ENCODE measurements at regions not wholly inside any gene's neighbourhood (a gene's known extent, or its start where the extent isn't known, plus 50 kb on each side); places are given as distances from the start of the nearest gene placed in this dataset.
A peak's percentile ranks its signal among the peaks of the same experiment; 100 is the strongest.

GRCh38 chr11:129287920-129288319 lies 87.7 kb upstream of the BARX2 start:
- Histone ChIP-seq H3K9me3 (ENCODE audit: control insufficient read depth, insufficient read depth, low read depth, low read length) (no peaks in the 10 kb centered on the region), H3K36me3 (ENCODE audit: control insufficient read depth, insufficient read depth, low read length) (no peaks in the 10 kb centered on the region), H4K20me1 (ENCODE audit: control insufficient read depth, extremely low read depth, insufficient read depth, low read length) (no peaks in the 10 kb centered on the region), H3K4me3 (replicated peaks in 1 of 4; ENCODE audit: control extremely low read depth in 1 of 4, insufficient read depth in 1 of 4, low read depth in 3 of 4, low read length in 4 of 4) (no peak overlapping the region), H3K4me1 (ENCODE audit: control insufficient read depth, extremely low read depth, insufficient read depth, low read length) (no peaks in the 10 kb centered on the region), H3K4me2 (ENCODE audit: extremely low read depth, insufficient read depth, low read length) (no peak overlapping the region), H2AFZ (ENCODE audit: low read length) (no peak overlapping the region), H3K9ac (ENCODE audit: insufficient read depth, low read length) (no peak overlapping the region), H3K27me3 (ENCODE audit: control insufficient read depth, insufficient read depth, low read length) (peaks cover 5% of the 10 kb centered on the region), H3K27ac (ENCODE audit: insufficient read depth, low read length) (no peak overlapping the region), H3K79me2 (ENCODE audit: control insufficient read depth, insufficient read depth, low read length) (no peaks in the 10 kb centered on the region)
- TF ChIP-seq EZH2 (IDR thresholded peaks at IDR 0.05; ENCODE audit: low read length, missing control alignments) (no peak), CTCF (conservative IDR thresholded peaks at IDR 0.05 in 1 of 2, IDR thresholded peaks at IDR 0.05 in 1 of 2; ENCODE audit: low read depth in 1 of 2, low read length in 2 of 2) (no peak)
- no peak for DNase-seq (ENCODE audit: low read depth in 2 of 2)

- DNase-seq (ENCODE audit: low read depth in 2 of 2), result peak in 1 of 2 donors; percentile 38
- Histone ChIP-seq H3K36me3 (ENCODE audit: control insufficient read depth, insufficient read depth, low read length) (no peaks in the 10 kb centered on the region), H3K4me1 (ENCODE audit: control insufficient read depth, extremely low read depth, insufficient read depth, low read length) (no peaks in the 10 kb centered on the region), H3K9me3 (ENCODE audit: control insufficient read depth, insufficient read depth, low read depth, low read length) (no peaks in the 10 kb centered on the region), H4K20me1 (ENCODE audit: control insufficient read depth, extremely low read depth, insufficient read depth, low read length) (no peaks in the 10 kb centered on the region), H3K27me3 (ENCODE audit: control insufficient read depth, insufficient read depth, low read length) (peaks cover 5% of the 10 kb centered on the region), H3K27ac (ENCODE audit: insufficient read depth, low read length) (no peak overlapping the region), H2AFZ (ENCODE audit: low read length) (no peak overlapping the region), H3K79me2 (ENCODE audit: control insufficient read depth, insufficient read depth, low read length) (no peaks in the 10 kb centered on the region), H3K9ac (ENCODE audit: insufficient read depth, low read length) (no peak overlapping the region), H3K4me2 (ENCODE audit: extremely low read depth, insufficient read depth, low read length) (no peak overlapping the region), H3K4me3 (replicated peaks in 1 of 4; ENCODE audit: control extremely low read depth in 1 of 4, insufficient read depth in 1 of 4, low read depth in 3 of 4, low read length in 4 of 4) (no peak overlapping the region)
- TF ChIP-seq CTCF (conservative IDR thresholded peaks at IDR 0.05 in 1 of 2, IDR thresholded peaks at IDR 0.05 in 1 of 2; ENCODE audit: low read depth in 1 of 2, low read length in 2 of 2) (no peak), EZH2 (IDR thresholded peaks at IDR 0.05; ENCODE audit: low read length, missing control alignments) (no peak)
Observed at GRCh38 chr11:129286813-129287212, 88.8 kb upstream of the BARX2 start.

- Histone ChIP-seq H3K4me2 (ENCODE audit: extremely low read depth, insufficient read depth, low read length) (no peak overlapping the region), H3K79me2 (ENCODE audit: control insufficient read depth, insufficient read depth, low read length) (no peaks in the 10 kb centered on the region), H3K9ac (ENCODE audit: insufficient read depth, low read length) (no peak overlapping the region), H3K4me3 (replicated peaks in 1 of 4; ENCODE audit: control extremely low read depth in 1 of 4, insufficient read depth in 1 of 4, low read depth in 3 of 4, low read length in 4 of 4) (no peak overlapping the region), H4K20me1 (ENCODE audit: control insufficient read depth, extremely low read depth, insufficient read depth, low read length) (no peaks in the 10 kb centered on the region), H3K9me3 (ENCODE audit: control insufficient read depth, insufficient read depth, low read depth, low read length) (no peaks in the 10 kb centered on the region), H2AFZ (ENCODE audit: low read length) (no peak overlapping the region), H3K27me3 (ENCODE audit: control insufficient read depth, insufficient read depth, low read length) (peaks cover 5% of the 10 kb centered on the region), H3K36me3 (ENCODE audit: control insufficient read depth, insufficient read depth, low read length) (no peaks in the 10 kb centered on the region), H3K27ac (ENCODE audit: insufficient read depth, low read length) (no peak overlapping the region), H3K4me1 (ENCODE audit: control insufficient read depth, extremely low read depth, insufficient read depth, low read length) (no peaks in the 10 kb centered on the region)
- no peak for TF ChIP-seq CTCF (conservative IDR thresholded peaks at IDR 0.05 in 1 of 2, IDR thresholded peaks at IDR 0.05 in 1 of 2; ENCODE audit: low read depth in 1 of 2, low read length in 2 of 2)
- no peak for TF ChIP-seq EZH2 (IDR thresholded peaks at IDR 0.05; ENCODE audit: low read length, missing control alignments)
- DNase-seq (ENCODE audit: low read depth in 2 of 2), result no peak
Observed at GRCh38 chr11:129285402-129285786, 90.3 kb upstream of the BARX2 start.
